NOMO-1 (cell line): ENCODE measurements at regions not wholly inside any gene's neighbourhood (a gene's known extent, or its start where the extent isn't known, plus 50 kb on each side); places are given as distances from the start of the nearest gene placed in this dataset.

Experiments used
- DNase-seq, 2 experiments: peaks; one replicate each; lab custom pipeline; 2025; ENCODE audit not compliant: unreplicated experiment in 2 of 2; lab: John Stamatoyannopoulos, UW

DNA sequence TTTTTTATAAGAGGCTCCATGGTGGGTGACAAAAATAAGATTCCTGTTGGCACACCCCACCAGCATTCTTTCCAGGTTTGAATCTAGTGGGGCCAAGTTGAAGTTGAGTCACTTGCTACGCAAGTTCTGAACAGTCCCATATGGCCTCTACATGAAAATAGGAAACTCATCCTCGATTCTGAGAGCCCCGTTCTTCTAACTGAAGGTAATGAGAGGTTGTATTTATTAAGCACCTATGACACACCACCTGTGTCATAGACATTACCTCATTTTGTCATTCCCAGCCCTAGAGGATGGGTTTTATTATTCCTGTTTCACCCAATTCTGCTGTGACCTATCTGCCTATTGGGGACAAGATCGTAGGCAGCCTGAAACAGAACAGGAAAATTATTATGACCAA, 131.7 kb downstream of the ACTL7B start:
- DNase-seq = no peak

DNA sequence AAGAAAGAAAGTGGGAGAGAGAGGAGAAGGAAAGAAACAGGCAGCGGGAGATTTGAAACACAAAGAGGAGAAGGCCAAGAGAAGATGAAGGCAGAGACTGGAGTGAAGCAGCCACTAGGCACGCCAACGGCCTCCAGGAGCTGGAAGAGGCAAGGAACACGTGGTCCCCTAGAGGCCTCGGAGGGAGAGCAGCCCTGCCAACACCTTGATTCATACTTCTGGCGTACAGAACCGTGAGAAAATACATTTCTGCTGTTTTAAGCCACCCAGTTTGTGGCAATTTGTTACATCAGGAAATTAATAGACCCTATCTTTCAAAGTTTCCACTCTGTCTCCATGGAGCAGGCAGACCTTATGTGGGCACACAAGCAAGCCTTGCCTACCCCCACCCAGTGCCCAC, 133.4 kb downstream of the ACTL7B start:
- DNase-seq = no peak

DNA sequence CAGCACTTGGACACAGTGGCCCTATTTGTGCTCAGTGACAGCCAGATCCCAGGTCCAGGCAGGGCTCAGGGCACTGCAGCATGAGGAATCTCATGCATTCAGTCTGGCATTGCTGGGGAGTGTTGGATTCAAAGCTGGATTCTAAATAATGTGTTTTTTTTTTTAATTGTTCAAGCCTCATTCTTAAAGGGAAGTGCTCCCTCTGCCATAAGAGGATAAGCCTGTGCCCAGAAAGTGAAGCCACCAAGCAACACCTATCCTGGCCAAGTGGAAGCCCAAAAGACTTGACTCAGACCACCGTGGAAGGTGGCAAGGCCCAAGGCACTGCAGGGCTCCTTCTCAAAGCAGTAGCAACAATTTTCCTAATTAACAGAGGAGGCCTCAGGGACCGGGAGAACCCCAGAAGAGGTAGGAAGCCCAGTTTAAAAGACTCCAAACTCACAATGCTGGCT, 135.6 kb downstream of the ACTL7B start:
- DNase-seq = no peak

DNA sequence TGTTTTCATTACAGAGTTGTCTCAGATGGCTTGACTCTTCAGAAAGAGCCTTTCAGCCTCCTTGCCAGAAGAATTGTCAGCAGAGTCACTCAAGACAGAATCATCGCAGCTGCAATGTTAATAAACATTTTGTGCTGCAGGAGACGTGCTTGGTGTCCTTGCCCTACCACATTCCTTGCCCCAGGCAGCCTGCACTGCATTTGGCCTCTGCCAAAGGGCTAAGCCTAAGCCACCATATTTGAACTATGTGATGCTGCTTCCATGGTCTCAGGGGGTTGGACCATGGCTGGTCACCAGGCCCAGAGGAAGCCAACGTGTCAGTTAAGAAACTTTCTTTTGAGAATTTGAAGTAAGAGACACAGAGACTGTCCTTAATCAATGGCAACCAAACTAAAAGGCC, 145.4 kb downstream of the ACTL7B start:
- no peak for DNase-seq

DNA sequence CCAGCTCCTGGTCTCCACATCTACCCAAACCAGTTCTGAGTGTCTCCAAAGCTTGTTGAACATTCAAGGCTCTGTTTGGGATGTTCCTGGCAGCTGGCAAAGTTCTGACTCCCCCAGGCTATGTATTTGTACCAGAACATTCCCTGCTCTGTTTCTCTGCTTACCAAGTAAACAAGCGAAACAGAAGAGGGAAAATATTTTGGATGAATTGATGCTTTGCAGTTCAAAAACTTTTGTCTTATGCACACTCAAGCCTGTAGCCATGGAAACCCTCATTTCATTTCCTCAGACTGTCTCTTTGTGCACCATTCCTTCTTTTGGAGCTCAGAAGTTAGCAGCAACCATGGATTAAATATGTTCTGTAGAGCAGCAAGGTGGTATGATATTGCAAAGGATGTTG, 145.8 kb downstream of the ACTL7B start:
- DNase-seq = no peak

DNA sequence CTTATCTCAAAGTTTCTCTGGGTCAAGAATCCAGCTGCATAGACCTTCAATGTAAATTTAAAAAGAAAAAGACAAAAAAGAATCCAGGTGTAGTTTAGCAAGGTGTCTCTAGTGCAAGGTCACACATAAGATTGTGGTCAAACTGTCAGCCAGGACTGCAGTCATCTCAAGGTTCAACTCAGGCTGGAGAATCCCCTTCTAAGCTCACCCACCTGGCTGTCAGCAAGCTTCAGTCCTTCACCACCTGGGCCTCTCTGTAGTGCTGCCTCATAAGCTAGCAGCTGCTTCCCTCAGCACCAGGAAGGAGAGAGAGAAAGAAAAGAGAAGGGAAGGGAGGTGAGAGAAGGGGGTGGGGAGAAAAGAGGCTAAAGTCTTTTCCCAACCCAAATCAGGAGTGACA, 146.7 kb downstream of the ACTL7B start:
- no peak for DNase-seq

DNA sequence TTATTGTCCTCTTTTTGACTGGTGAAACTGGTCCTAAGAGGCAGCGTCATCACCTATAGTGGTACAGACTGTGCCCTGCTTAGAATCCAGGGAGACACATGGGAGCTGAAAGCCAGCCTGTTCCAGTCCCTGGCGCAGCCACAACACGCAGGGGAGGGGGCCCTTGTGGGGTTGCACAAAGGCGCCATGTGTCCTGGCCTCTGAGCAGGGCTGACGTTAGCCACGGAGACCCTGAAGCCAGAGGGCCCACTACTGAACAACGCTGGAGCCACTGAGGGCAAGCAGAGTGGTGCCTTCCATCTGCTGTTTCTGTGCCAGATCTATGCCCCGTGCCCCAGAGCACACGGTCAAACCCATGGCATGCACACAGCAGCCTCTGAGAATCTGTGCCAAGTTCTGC, 147.3 kb downstream of the ACTL7B start:
- no peak for DNase-seq

DNA sequence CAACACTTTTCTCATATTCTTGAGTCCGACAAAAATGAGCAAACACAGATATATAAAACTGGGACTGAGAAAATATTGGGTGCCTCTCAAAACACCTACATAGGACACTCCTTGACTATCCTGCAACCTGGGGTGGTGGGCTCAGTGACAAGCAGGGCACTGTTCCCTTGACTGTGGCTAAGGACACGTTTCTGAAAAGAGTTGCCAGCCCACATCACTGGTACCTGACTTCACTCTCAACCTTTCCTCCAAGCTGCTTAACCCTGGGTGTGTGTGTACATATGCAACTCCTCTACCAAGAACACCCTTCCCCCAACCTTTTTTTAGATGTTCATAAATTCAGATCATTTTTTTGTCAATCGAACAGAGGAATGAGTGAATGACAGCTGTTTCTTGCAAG, 148.7 kb downstream of the ACTL7B start:
- no peak for DNase-seq

DNA sequence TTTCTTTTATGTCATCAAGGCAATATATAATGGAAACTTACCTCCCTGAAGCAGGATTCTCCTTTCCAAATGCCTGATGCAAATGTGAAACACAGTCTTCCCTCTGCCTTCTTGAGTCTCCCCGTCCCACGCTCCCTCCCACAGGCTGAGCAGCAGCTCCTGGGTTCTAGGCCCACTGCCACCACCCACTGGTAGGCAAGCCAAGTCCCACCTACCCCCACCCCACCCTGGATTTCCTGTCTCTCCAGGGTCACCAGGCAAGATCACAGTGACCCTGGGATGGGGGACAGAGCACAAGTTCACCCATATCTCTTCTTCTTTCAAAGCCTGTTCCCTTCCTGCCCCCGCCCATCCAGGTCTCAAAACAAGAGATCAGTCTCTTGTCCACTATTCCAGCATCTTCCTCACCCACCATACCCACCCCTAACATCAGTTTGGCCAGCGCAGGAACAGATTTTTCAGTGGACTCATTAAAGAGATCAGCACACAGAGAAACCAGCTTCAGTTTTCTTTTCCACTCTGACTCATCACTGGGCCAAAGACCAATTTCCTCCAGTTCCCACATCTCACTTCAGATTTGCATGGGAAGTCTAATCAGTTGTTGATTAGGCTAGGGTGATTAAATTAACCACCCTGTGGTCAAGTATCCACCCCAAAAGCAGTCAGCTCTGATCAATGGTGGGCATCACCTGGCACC, 151.5 kb downstream of the ACTL7B start:
- DNase-seq = no peak

DNA sequence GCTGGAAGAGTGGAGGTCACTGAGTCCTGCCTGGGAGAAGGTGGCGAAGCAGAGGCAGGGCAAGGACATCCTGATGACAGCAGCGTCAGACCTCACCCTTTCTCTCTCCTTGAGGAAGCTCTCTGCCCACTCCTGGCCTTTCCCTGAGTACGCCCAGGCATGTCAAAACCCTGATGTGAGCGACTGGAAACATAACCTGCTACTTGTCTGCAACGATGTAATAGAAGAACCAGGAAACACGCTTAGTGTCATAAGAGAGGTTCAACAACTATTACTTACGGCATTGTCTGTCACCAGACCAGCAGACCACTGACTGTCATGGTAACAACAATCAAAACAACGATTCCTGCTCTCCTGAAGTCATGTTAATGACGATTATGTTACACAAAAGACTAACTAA, 152.4 kb downstream of the ACTL7B start:
- no peak for DNase-seq

DNA sequence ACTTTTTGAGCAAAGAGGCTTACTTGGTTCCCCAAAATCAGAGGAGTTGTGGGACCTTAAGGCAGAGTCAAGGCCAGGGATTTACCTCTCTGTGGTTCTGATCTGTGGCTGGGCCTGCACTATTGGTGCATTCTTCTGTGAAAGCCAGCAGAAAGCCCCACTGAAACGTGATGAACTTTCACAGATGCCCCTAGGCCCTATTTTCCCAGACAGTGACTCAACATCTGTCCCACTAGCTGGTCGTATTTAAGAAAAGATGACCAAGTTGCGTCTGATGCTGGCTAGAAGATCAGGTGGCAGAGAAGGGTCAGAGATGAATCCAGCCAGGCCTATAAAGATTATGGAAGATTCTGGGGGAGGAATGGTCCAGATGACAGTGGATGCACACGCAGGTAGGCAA, 153.1 kb downstream of the ACTL7B start:
- no peak for DNase-seq

DNA sequence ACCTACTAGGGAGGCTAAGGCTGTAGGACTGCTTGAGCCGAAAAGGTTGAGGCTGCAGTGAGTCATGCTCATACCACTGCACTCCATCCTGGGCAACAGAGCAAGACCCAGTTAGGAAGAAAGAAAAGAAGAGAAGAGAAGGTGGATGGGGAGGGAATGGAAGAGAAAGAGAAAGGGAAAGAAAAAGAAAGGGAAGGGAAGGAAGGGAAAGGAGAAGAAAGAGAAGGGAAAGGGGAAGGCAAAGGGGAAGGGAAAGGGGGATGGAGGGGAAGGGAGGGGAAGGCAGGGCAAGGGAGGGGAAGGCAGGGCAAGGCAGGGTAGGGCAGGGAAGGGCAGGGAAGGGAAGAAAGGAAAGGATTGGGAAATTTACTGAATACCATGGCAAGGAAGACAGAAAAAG, 157.0 kb downstream of the ACTL7B start:
- no peak for DNase-seq

DNA sequence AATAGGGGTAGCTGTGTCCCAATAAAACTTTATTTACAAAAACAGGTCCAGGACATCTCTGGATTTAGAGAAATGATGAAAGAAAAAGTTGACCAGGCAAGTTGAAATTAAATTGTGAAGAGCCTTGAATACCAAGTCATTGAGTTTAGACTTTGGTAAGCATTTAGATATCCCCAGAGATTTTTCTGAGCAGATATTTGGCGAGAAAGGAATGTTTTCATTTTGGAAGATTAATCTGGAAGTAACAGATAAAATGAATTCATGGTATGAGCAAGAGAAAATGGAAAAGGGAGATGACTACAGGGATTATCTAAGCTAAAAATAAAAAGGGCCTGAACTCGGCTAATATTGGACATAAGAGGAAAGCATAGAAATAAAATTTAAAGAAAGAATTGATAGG, 157.6 kb downstream of the ACTL7B start:
- DNase-seq = no peak

DNA sequence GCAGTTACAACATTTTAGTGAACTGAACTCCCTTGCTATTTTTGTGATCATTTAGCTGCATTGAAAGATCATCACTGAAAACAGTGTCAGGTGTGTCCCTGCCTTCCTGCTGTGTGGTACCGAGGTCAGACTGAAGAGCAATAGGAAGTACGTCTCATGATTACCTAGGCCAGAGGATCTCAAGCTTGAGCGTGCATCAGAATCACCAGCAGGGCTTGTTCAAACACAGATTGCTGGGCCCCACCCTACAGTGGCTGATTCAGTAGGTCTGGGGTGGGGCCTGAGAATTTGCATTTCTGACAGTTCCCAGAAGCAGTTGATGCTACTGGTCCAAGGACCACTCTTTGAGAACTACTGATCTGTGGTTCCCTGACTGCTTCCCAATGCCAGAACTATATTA, 159.6 kb downstream of the ACTL7B start:
- DNase-seq = no peak

DNA sequence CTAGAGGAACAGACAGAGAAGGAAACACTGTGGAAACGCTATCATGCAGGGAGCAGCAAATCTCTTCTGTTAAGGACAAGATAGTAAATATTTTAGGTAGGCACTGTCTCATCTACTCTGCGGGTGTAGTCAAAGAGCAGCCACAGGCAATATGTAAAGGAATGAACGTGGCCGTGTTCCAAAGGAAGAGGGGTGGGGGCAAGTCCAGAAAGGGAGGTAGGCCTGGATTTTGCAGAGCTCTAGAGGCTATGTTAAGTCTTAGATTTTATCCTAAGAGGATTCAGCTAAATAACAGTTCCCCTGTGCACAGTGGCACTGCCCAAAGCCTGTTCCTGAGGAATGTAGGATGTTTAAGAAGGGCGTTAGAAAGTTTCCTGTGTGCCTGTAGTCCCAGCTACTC, 161.6 kb downstream of the ACTL7B start:
- no peak for DNase-seq

DNA sequence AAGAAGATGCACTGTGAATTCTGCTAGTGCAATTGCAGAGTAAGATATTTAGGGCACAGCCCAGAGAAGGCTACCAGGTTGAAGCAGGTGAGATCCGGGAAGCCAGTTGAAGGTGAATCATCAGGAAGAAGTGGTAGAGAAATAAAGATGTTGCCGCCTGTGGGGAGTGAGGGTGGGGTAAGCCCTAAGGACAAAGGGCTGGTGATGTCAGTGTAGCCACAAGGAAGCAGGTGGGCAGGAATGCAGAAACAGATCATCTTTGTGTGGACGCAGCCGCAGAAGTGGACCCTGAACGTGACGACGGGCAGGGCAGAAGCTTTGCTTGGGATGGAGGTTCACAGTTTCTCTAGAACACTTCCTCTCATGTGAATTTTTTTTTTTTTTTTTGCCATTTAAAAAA, 164.2 kb downstream of the ACTL7B start:
- no peak for DNase-seq

DNA sequence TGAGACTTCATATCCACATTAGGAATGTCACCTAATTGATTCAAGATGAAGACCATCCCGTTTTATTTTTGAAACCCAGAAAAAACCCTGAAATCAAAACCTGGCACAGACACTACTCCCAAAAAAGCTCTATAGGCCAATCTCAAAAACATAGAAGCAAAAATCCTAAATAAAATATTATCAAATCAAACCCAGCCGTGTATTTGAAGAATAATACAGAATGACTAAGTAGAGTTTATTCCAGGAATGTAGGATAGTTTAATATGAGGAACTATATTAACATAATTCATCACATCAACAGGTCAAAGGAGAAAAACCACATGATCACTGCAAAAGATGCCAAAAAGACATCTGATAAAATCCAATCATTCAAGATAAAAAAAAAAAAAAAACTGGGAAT, 167.1 kb downstream of the ACTL7B start:
- DNase-seq = no peak

DNA sequence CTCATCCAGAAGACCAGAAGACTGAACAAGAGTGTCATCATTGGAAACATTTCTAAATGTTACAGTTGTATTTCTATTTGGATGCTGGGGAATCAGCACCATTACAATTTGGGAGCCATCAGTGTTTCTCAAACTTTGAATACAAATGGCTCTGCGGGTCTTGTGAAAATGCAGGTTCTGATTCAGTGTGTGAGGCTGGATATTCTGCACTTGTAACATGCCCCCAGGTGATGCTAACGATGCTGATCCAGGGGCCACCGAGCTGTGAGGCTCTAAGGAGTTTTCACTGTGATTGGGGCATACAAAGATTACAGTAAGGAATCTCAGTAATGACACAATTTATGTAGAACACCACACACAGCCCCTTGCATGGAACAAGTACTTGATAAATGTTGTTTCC, 167.7 kb downstream of the ACTL7B start:
- DNase-seq = no peak

DNA sequence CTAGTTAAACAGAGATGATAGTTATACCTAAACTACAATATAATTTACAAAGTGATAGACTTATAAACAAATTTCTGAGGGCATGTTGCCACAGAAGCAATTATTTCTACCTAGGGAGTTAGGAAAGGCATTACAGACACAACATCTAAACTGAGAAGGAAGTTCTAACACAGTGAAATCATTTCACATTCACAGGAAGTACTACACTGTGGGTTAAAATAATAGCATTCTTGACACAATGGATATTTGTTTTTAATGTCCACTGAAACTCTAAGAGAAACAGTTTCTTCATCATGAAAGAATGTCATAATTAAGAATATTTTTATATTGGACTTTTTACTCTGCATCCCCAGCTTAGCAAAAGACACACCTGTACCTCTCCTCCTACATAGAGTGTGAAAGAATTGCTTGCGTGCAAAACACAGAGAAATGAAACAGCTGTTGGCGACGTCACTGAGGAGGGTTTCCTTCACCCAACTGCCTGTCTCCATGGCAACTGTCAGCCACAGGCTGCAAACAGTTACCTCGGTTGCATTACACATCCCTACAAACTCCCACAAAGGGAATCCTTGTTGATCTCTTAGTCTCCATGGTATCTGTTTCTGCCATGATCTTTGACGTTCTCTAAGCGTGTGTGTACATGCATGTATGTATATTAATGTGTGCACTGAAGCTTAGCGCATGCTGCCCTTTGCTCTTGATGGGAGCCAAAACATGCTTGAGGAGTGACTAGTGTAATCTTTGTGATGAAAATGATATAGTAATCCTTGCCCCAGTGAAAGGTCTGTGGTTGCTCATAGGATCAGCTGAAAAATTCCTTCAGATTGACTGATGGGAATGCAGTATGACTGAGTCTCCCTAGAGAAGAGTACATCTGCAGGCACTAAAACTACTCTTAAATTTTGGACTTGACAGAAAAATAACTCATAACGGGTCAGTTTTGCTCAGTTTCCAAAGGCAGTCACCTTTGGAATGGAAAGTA, 168.5 kb downstream of the ACTL7B start:
- DNase-seq = no peak

DNA sequence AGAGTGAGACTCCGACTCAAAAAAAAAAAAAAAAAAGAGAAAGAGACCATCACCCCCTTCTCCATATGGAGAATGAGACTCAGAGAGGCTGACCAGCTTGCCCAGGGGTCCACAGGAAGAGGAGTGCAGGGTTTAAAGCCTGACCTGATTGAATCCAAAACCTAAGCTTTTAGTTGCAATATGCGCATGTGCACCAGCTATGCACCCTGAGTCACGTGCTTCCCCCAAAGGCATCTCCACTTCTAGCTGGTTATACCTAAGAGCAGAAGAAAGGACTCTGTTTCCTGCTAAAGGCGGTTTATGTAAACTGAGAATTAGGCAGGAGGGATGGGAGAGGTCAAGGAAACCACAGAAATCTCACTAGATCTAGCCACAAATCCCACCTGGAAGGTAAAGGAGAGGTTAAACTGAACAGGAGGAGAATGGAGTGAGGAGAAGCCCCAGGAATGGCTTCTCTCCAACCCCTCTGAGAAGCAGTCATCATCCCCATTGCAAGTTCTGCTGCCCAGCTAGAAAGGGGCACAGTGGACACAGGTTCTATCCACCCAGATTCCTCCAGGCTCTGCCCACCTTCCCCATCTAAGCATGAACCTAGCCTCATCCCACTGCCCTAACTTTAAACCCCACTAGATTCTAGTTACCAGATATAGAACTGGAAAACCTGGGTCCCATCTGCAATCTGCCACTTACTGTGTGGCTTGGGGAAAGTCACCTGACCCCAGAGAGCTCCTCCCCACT, 171.3 kb downstream of the ACTL7B start:
- no peak for DNase-seq

DNA sequence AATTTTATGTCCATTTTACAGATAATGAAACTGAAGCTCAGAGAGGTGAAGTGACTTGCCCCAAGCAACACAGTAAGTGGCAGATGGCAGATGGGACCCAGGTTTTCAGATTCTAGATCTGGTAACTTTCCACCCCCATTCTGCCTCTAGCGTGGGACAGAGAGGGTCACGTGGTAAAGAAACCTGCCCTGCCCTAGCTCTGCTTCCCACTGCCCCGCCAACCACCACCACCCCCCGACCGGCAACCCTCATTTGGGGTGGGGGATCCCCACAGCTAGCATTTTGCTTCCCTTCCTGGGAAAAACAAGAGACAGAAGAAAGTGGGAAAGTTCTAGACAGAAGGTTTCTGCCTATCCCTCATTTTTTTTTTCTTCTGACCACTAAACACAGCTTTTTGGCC, 172.5 kb downstream of the ACTL7B start:
- no peak for DNase-seq
